ENCODE measurements at regions not wholly inside any gene's neighbourhood (a gene's known extent, or its start where the extent isn't known, plus 50 kb on each side); places are given as distances from the start of the nearest gene placed in this dataset.

- H3K27ac ChIP-seq (ENCODE audit: low read length) = no peak overlapping the region
- H3K4me1 ChIP-seq (ENCODE audit: low read length) = peaks cover 9% of the 10 kb centered on the region
- no peaks in the 10 kb centered on the region for H3K9me3 ChIP-seq (ENCODE audit: insufficient read depth, low read length)
- no peak overlapping the region for H3K9ac ChIP-seq (ENCODE audit: low read length)
- no peak overlapping the region for H2AFZ ChIP-seq (ENCODE audit: low read depth, low read length)
- no peaks in the 10 kb centered on the region for H4K20me1 ChIP-seq (ENCODE audit: insufficient read depth, low read length)
- H3K4me2 ChIP-seq (ENCODE audit: low read length) = no peak overlapping the region
- H3K4me3 ChIP-seq (ENCODE audit: low read length) = no peak overlapping the region
- TF ChIP-seq EZH2phosphoT487 (IDR thresholded peaks at IDR 0.05; ENCODE audit: low read depth) = no peak
- no peak for TF ChIP-seq CTCF (IDR thresholded peaks at IDR 0.05; ENCODE audit: low read depth, low read length)
- H3K36me3 ChIP-seq (replicated peaks; ENCODE audit: low read depth, low read length) = no peaks in the 10 kb centered on the region
- no peaks in the 10 kb centered on the region for H3K79me2 ChIP-seq (ENCODE audit: low read length)
- H3K27me3 ChIP-seq (ENCODE audit: low read depth, low read length) = 0 out of 2 replicates have a peak, but pooled peaks cover 6% of the 10 kb centered on the region
Observed at GRCh38 chr5:133685402-133686018, 73.2 kb upstream of the FSTL4 start.

GRCh38 chr5:133683646-133684596, 71.6 kb upstream of the FSTL4 start:
- H3K27ac ChIP-seq (ENCODE audit: low read length) = no peak overlapping the region
- no peak overlapping the region for H3K4me2 ChIP-seq (ENCODE audit: low read length)
- H3K4me3 ChIP-seq (ENCODE audit: low read length) = no peak overlapping the region
- no peaks in the 10 kb centered on the region for H3K36me3 ChIP-seq (replicated peaks; ENCODE audit: low read depth, low read length)
- H2AFZ ChIP-seq (ENCODE audit: low read depth, low read length) = no peak overlapping the region
- peaks cover 9% of the 10 kb centered on the region for H3K4me1 ChIP-seq (ENCODE audit: low read length)
- no peak for TF ChIP-seq CTCF (IDR thresholded peaks at IDR 0.05; ENCODE audit: low read depth, low read length)
- TF ChIP-seq EZH2phosphoT487 (IDR thresholded peaks at IDR 0.05; ENCODE audit: low read depth) = no peak
- no peak overlapping the region for H3K9ac ChIP-seq (ENCODE audit: low read length)
- H3K27me3 ChIP-seq (ENCODE audit: low read depth, low read length) = no peaks in the 10 kb centered on the region
- H4K20me1 ChIP-seq (ENCODE audit: insufficient read depth, low read length) = no peaks in the 10 kb centered on the region
- H3K9me3 ChIP-seq (ENCODE audit: insufficient read depth, low read length) = no peaks in the 10 kb centered on the region
- no peaks in the 10 kb centered on the region for H3K79me2 ChIP-seq (ENCODE audit: low read length)

- H3K36me3 ChIP-seq (replicated peaks; ENCODE audit: low read depth, low read length) = no peaks in the 10 kb centered on the region
- no peaks in the 10 kb centered on the region for H4K20me1 ChIP-seq (ENCODE audit: insufficient read depth, low read length)
- H3K79me2 ChIP-seq (ENCODE audit: low read length) = no peaks in the 10 kb centered on the region
- no peak overlapping the region for H3K4me3 ChIP-seq (ENCODE audit: low read length)
- no peaks in the 10 kb centered on the region for H3K9me3 ChIP-seq (ENCODE audit: insufficient read depth, low read length)
- H3K4me2 ChIP-seq (ENCODE audit: low read length) = no peak overlapping the region
- no peaks in the 10 kb centered on the region for H3K4me1 ChIP-seq (ENCODE audit: low read length)
- no peaks in the 10 kb centered on the region for H3K27me3 ChIP-seq (ENCODE audit: low read depth, low read length)
- no peak overlapping the region for H3K9ac ChIP-seq (ENCODE audit: low read length)
- no peak overlapping the region for H2AFZ ChIP-seq (ENCODE audit: low read depth, low read length)
- TF ChIP-seq EZH2phosphoT487 (IDR thresholded peaks at IDR 0.05; ENCODE audit: low read depth) (no peak), CTCF (IDR thresholded peaks at IDR 0.05; ENCODE audit: low read depth, low read length) (no peak)
- H3K27ac ChIP-seq (ENCODE audit: low read length) = no peak overlapping the region
Observed at GRCh38 chr5:133682451-133682850, 70.1 kb upstream of the FSTL4 start.

- H3K4me3 ChIP-seq (ENCODE audit: low read length) = no peak overlapping the region
- H3K27me3 ChIP-seq (ENCODE audit: low read depth, low read length) = no peaks in the 10 kb centered on the region
- H3K4me1 ChIP-seq (ENCODE audit: low read length) = no peaks in the 10 kb centered on the region
- no peak for TF ChIP-seq CTCF (IDR thresholded peaks at IDR 0.05; ENCODE audit: low read depth, low read length)
- no peak for TF ChIP-seq EZH2phosphoT487 (IDR thresholded peaks at IDR 0.05; ENCODE audit: low read depth)
- H3K36me3 ChIP-seq (replicated peaks; ENCODE audit: low read depth, low read length) = no peaks in the 10 kb centered on the region
- H2AFZ ChIP-seq (ENCODE audit: low read depth, low read length) = no peak overlapping the region
- no peak overlapping the region for H3K9ac ChIP-seq (ENCODE audit: low read length)
- no peaks in the 10 kb centered on the region for H4K20me1 ChIP-seq (ENCODE audit: insufficient read depth, low read length)
- no peak overlapping the region for H3K4me2 ChIP-seq (ENCODE audit: low read length)
- H3K27ac ChIP-seq (ENCODE audit: low read length) = no peak overlapping the region
- H3K79me2 ChIP-seq (ENCODE audit: low read length) = no peaks in the 10 kb centered on the region
- H3K9me3 ChIP-seq (ENCODE audit: insufficient read depth, low read length) = no peaks in the 10 kb centered on the region
Observed at GRCh38 chr5:133681896-133682295, 69.6 kb upstream of the FSTL4 start.

Measured in OCI-LY3 (cell line).